Caco-2 (cell line): ENCODE measurements at regions not wholly inside any gene's neighbourhood (a gene's known extent, or its start where the extent isn't known, plus 50 kb on each side); places are given as distances from the start of the nearest gene placed in this dataset.

Source experiments
- BruUV-seq: library from RNA; stranded (reverse); fragments of 400-500 nt; replicated peaks from 2 replicates; lab custom pipeline; 2021; lab: Mats Ljungman, UMichigan
- CTCF ChIA-PET: fragments of 300-600 bp; sonication (Branson Sonifier 250); formaldehyde crosslinking; loops from one replicate; lab custom pipeline; 2022; ENCODE audit warnings: antibody characterized with exemption; lab: Charles Lee
- POLR2A ChIA-PET: fragments of 300-600 bp; sonication (Branson Sonifier 250); formaldehyde crosslinking; loops from one replicate; lab custom pipeline; 2022; ENCODE audit warnings: antibody characterized with exemption; lab: Charles Lee
- DNase-seq, 2 experiments: peaks; one replicate each; pipeline versions ENCODE4 v3.0.0 to v3.0.0-alpha.2; 2020 to 2022
- H3K27me3 ChIP-seq: replicated peaks from 2 replicates; pipeline ENCODE4 v1.6.0; 2011; ENCODE audit warnings: low read length; ENCODE audit not compliant: control insufficient read depth, insufficient read depth
- H3K36me3 ChIP-seq: 2 replicates; pipeline ENCODE4 v1.5.1; 2011; ENCODE audit warnings: low read length; ENCODE audit not compliant: control insufficient read depth, insufficient read depth
- H3K4me1 ChIP-seq: fragments of 250-450 bp; sonication (Bioruptor Pico); 2 replicates; pipeline ENCODE4 v1.5.1; 2020; ENCODE audit warnings: mild to moderate bottlenecking
- H3K4me3 ChIP-seq: 2 replicates; pipeline ENCODE4 v1.5.1; 2011; ENCODE audit warnings: low read depth, mild to moderate bottlenecking, control low read depth, low read length
- H3K9me3 ChIP-seq: fragments of 250-450 bp; sonication (Bioruptor Pico); 2 replicates; pipeline ENCODE4 v1.5.1; 2020; ENCODE audit warnings: mild to moderate bottlenecking, moderate library complexity
- H3K27ac Mint-ChIP-seq: one replicate; pipeline ENCODE4 v1.8.0; 2022; ENCODE audit warnings: mixed read lengths; ENCODE audit not compliant: unreplicated experiment
- H3K27me3 Mint-ChIP-seq: one replicate; pipeline ENCODE4 v1.8.0; 2022; ENCODE audit warnings: mixed read lengths; ENCODE audit not compliant: insufficient read depth, unreplicated experiment
- H3K36me3 Mint-ChIP-seq: one replicate; pipeline ENCODE4 v1.8.0; 2022; ENCODE audit warnings: mild to moderate bottlenecking, mixed read lengths; ENCODE audit not compliant: insufficient read depth, unreplicated experiment
- H3K4me1 Mint-ChIP-seq: one replicate; pipeline ENCODE4 v1.8.0; 2022; ENCODE audit warnings: low read depth, mixed read lengths; ENCODE audit not compliant: unreplicated experiment
- H3K4me3 Mint-ChIP-seq: one replicate; pipeline ENCODE4 v1.8.0; 2022; ENCODE audit warnings: mild to moderate bottlenecking, moderate library complexity, mixed read lengths; ENCODE audit not compliant: unreplicated experiment
- H3K9me3 Mint-ChIP-seq: one replicate; pipeline ENCODE4 v1.8.0; 2022; ENCODE audit warnings: mixed read lengths; ENCODE audit not compliant: unreplicated experiment
- intact Hi-C: fragments of 100-400 bp; cut with micrococcal nuclease; formaldehyde crosslinking; loops from one replicate; pipeline ENCODE4 v1.10.0; 2022; ENCODE audit not compliant: unreplicated experiment
- TF ChIP-seq, protein P1 (sequence below), 2 experiments: fragments of 200-600 bp in 1 of 2; IDR thresholded peaks; 1 replicate in 1 of 2; 2 replicates in 1 of 2; pipeline versions ENCODE4 v1.5.1 to v1.8.0; 2011 to 2022; ENCODE audit warnings: antibody characterized with exemption in 1 of 2, control low read depth in 1 of 2, inconsistent platforms in 1 of 2, low read depth in 1 of 2, low read length in 1 of 2, mild to moderate bottlenecking in 1 of 2, moderate library complexity in 1 of 2; ENCODE audit not compliant: insufficient read depth in 1 of 2, severe bottlenecking in 1 of 2, unreplicated experiment in 1 of 2

DNA sequence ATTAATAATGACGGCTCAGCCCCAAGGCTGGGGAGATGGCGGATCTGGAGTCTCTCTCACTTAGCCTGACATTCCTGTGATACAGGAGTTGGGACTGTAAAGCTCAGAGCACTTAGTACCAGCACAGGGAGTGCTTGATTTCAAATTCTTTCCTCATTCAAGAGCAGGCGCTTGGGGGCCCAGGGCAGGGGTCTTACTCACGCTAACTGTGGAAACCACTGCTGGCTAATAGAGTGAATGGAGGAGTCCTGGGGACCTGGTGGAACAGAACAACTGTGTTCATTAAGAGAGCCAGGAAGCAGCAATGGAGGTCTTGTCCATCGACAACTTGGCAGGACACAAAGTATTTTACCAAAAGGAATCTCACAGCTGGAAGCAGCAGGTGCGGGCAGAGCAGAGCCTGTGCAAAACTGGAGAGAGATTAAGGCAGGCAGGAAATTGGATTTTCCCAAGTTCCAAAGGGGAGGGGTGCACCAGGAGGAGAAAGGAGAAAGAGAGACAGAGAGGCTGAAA, 358.9 kb downstream of the TNS1 start:
- no TSS peak for BruUV-seq
- H3K4me1 Mint-ChIP-seq, result no peaks in the 10 kb centered on the region
- H3K27me3 Mint-ChIP-seq, result peaks cover 3% of the 10 kb centered on the region
- ChIA-PET POLR2A (no interaction called here), CTCF (no interaction called here)
- no peaks in the 10 kb centered on the region for H3K4me1 ChIP-seq
- intact Hi-C loops, result no loop called here
- no peaks in the 10 kb centered on the region for H3K9me3 Mint-ChIP-seq
- no peaks in the 10 kb centered on the region for H3K36me3 ChIP-seq
- no peak overlapping the region for H3K4me3 ChIP-seq
- TF ChIP-seq, protein P1, sequence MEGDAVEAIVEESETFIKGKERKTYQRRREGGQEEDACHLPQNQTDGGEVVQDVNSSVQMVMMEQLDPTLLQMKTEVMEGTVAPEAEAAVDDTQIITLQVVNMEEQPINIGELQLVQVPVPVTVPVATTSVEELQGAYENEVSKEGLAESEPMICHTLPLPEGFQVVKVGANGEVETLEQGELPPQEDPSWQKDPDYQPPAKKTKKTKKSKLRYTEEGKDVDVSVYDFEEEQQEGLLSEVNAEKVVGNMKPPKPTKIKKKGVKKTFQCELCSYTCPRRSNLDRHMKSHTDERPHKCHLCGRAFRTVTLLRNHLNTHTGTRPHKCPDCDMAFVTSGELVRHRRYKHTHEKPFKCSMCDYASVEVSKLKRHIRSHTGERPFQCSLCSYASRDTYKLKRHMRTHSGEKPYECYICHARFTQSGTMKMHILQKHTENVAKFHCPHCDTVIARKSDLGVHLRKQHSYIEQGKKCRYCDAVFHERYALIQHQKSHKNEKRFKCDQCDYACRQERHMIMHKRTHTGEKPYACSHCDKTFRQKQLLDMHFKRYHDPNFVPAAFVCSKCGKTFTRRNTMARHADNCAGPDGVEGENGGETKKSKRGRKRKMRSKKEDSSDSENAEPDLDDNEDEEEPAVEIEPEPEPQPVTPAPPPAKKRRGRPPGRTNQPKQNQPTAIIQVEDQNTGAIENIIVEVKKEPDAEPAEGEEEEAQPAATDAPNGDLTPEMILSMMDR (IDR thresholded peaks at IDR 0.05; ENCODE audit: insufficient read depth in 1 of 2, low read depth in 1 of 2, low read length in 1 of 2, severe bottlenecking in 1 of 2, unreplicated experiment in 1 of 2), result no peak
- 0 out of 2 replicates have a peak, but pooled peaks cover 5% of the 10 kb centered on the region for H3K9me3 ChIP-seq
- no peak overlapping the region for H3K4me3 Mint-ChIP-seq
- H3K36me3 Mint-ChIP-seq, result no peaks in the 10 kb centered on the region
- no peaks in the 10 kb centered on the region; the same call in 1 of the 2 replicates for H3K27me3 ChIP-seq
- DNase-seq, result no peak
- H3K27ac Mint-ChIP-seq, result no peak overlapping the region

DNA sequence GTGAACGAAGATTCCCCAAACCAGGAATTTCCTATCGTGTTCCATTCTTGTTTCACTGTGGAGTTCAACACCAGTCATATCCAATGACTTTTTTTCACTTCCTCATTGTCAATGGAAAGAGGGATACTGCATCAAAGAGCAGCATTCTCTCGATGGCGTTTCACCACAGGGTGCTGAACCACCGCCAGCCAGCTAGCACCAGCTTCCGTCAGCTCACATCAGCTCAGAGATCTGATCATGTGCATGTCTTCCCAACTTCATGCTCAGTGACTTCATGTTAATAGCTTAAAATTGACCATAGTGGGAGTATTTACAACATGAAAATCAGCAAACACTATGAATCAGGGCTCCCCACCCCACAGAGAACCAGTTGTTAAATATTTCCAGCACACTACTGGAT, 359.9 kb downstream of the TNS1 start:
- POLR2A ChIA-PET, result no interaction called here
- Mint-ChIP-seq H3K9me3 (no peaks in the 10 kb centered on the region), H3K36me3 (no peaks in the 10 kb centered on the region), H3K27me3 (peaks cover 3% of the 10 kb centered on the region), H3K4me1 (no peaks in the 10 kb centered on the region), H3K4me3 (no peak overlapping the region), H3K27ac (no peak overlapping the region)
- H3K4me3 ChIP-seq, result no peak overlapping the region
- intact Hi-C loops, result no loop called here
- 0 out of 2 replicates have a peak, but pooled peaks cover 5% of the 10 kb centered on the region for H3K9me3 ChIP-seq
- H3K36me3 ChIP-seq, result no peaks in the 10 kb centered on the region
- no TSS peak for BruUV-seq
- TF ChIP-seq, protein P1 (IDR thresholded peaks at IDR 0.05; ENCODE audit: insufficient read depth in 1 of 2, low read depth in 1 of 2, low read length in 1 of 2, severe bottlenecking in 1 of 2, unreplicated experiment in 1 of 2), result no peak
- CTCF ChIA-PET, result no interaction called here
- H3K4me1 ChIP-seq, result no peaks in the 10 kb centered on the region
- no peak for DNase-seq
- no peaks in the 10 kb centered on the region; the same call in 1 of the 2 replicates for H3K27me3 ChIP-seq

DNA sequence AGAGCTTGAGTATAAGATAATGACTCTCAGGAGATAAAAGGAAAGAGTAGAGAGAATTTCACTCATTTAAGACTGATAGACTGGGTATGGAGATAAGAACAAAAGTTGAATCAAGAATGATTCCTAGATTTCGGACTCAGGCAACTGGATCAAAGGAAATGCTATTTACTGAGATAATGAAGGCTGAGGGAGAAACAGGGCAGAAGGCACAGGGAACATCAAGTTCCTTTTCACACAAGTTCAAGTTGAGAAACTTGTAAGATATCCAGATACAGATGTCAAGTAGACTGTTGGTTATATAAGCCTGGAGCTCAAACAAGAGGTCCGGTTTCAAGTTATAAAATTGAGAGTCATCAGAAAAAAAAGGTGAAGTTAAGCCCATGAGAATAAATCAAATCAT, 360.8 kb downstream of the TNS1 start:
- Histone ChIP-seq H3K27me3 (no peaks in the 10 kb centered on the region; the same call in 1 of the 2 replicates), H3K4me3 (no peak overlapping the region), H3K4me1 (no peaks in the 10 kb centered on the region), H3K36me3 (no peaks in the 10 kb centered on the region), H3K9me3 (0 out of 2 replicates have a peak, but pooled peaks cover 5% of the 10 kb centered on the region)
- BruUV-seq, result no TSS peak
- no peaks in the 10 kb centered on the region for H3K36me3 Mint-ChIP-seq
- H3K9me3 Mint-ChIP-seq, result no peaks in the 10 kb centered on the region
- H3K4me3 Mint-ChIP-seq, result no peak overlapping the region
- no peak for DNase-seq
- intact Hi-C loops, result no loop called here
- H3K4me1 Mint-ChIP-seq, result no peaks in the 10 kb centered on the region
- H3K27me3 Mint-ChIP-seq, result peaks cover 3% of the 10 kb centered on the region
- H3K27ac Mint-ChIP-seq, result no peak overlapping the region
- TF ChIP-seq, protein P1 (IDR thresholded peaks at IDR 0.05; ENCODE audit: insufficient read depth in 1 of 2, low read depth in 1 of 2, low read length in 1 of 2, severe bottlenecking in 1 of 2, unreplicated experiment in 1 of 2), result no peak
- ChIA-PET POLR2A (no interaction called here), CTCF (interaction anchor here (1.6 kb wide), 1 partner anchor 9 kb away, joined by 4 read pairs; no protein-coding TSS in a partner anchor)
